A673 (cell line): ENCODE measurements at regions not wholly inside any gene's neighbourhood (a gene's known extent, or its start where the extent isn't known, plus 50 kb on each side); places are given as distances from the start of the nearest gene placed in this dataset.

Experiments used
- BruUV-seq: library from RNA; stranded (reverse); fragments of 400-500 nt; replicated peaks from 2 replicates; lab custom pipeline; 2021; lab: Mats Ljungman, UMichigan
- CTCF ChIA-PET: fragments of 300-600 bp; sonication (Branson Sonifier 250); formaldehyde crosslinking; loops from one replicate; lab custom pipeline; 2022; ENCODE audit warnings: antibody characterized with exemption; lab: Charles Lee
- POLR2A ChIA-PET: fragments of 300-600 bp; sonication (Branson Sonifier 250); formaldehyde crosslinking; loops from one replicate; lab custom pipeline; 2022; ENCODE audit warnings: antibody characterized with exemption; ENCODE audit not compliant: low non-redundant PET; lab: Charles Lee
- DNase-seq: peaks from one replicate; pipeline ENCODE4 v3.0.0-alpha.2; 2015; ENCODE audit warnings: low spot score
- H3K27ac ChIP-seq: fragments of 200-600 bp; sonication (generic); 2 replicates; pipeline ENCODE4 v1.5.1; 2016; ENCODE audit warnings: mixed run types, low read depth, mild to moderate bottlenecking, mixed read lengths, antibody characterized with exemption, low read length; ENCODE audit not compliant: poor library complexity, severe bottlenecking
- H3K27me3 ChIP-seq: fragments of 200-600 bp; sonication (generic); replicated peaks from 2 replicates; pipeline ENCODE4 v1.6.1; 2017; ENCODE audit warnings: mixed run types, low read depth, mild to moderate bottlenecking, mixed read lengths, antibody characterized with exemption, low read length; ENCODE audit not compliant: insufficient read depth, poor library complexity
- H3K36me3 ChIP-seq: fragments of 200-600 bp; sonication (generic); 2 replicates; pipeline ENCODE4 v1.6.1; 2016; ENCODE audit warnings: mixed run types, mild to moderate bottlenecking, mixed read lengths, antibody characterized with exemption, low read length; ENCODE audit not compliant: insufficient read depth, poor library complexity, severe bottlenecking
- H3K4me1 ChIP-seq: fragments of 200-600 bp; sonication (generic); 2 replicates; pipeline ENCODE4 v1.6.1; 2017; ENCODE audit warnings: mixed run types, mild to moderate bottlenecking, mixed read lengths, antibody characterized with exemption, low read length; ENCODE audit not compliant: insufficient read depth, poor library complexity, severe bottlenecking
- H3K4me3 ChIP-seq: fragments of 200-600 bp; sonication (generic); 2 replicates; pipeline ENCODE4 v1.5.1; 2016; ENCODE audit warnings: low read depth, mixed run types, mild to moderate bottlenecking, mixed read lengths, low read length; ENCODE audit not compliant: poor library complexity, severe bottlenecking
- H3K9me3 ChIP-seq: fragments of 200-600 bp; sonication (generic); 2 replicates; pipeline ENCODE4 v1.6.1; 2016; ENCODE audit warnings: mixed run types, low read depth, mild to moderate bottlenecking, mixed read lengths, antibody characterized with exemption, low read length; ENCODE audit not compliant: poor library complexity, severe bottlenecking
- CTCF ChIP-seq: fragments of 300-800, 200-600 bp; sonication (generic); conservative IDR thresholded peaks from 2 replicates; pipeline ENCODE4 v1.5.1; 2017; ENCODE audit warnings: low read depth, mild to moderate bottlenecking, antibody characterized with exemption, low read length, moderate library complexity, mixed read lengths
- EZH2 ChIP-seq: fragments of 200-600 bp; sonication (generic); IDR thresholded peaks from 2 replicates; pipeline ENCODE4 v1.6.1; 2017; ENCODE audit warnings: borderline replicate concordance, low read depth, mild to moderate bottlenecking, mixed read lengths, antibody characterized with exemption, low read length; ENCODE audit not compliant: poor library complexity, severe bottlenecking
- intact Hi-C: fragments of 100-400 bp; cut with micrococcal nuclease; formaldehyde crosslinking; loops from one replicate; pipeline ENCODE4 v1.10.0; 2022; ENCODE audit not compliant: unreplicated experiment

GRCh38 chr20:51238675-51239305 lies 215.9 kb upstream of the KCNG1 start:
- Histone ChIP-seq H3K27me3 (no peaks in the 10 kb centered on the region), H3K4me3 (no peak overlapping the region), H3K4me1 (no peaks in the 10 kb centered on the region), H3K9me3 (peaks cover 3% of the 10 kb centered on the region), H3K27ac (no peak overlapping the region), H3K36me3 (no peaks in the 10 kb centered on the region)
- TF ChIP-seq EZH2 (no peak), CTCF (no peak)
- BruUV-seq: no TSS peak
- DNase-seq: no peak
- ChIA-PET POLR2A (no interaction called here), CTCF (no interaction called here)
- intact Hi-C loops: no loop called here

- H3K9me3 ChIP-seq: peaks cover 3% of the 10 kb centered on the region
- intact Hi-C loops: no loop called here
- POLR2A ChIA-PET: no interaction called here
Measured at GRCh38 chr20:51237791-51238190, 214.9 kb upstream of the KCNG1 start.

GRCh38 chr20:51237278-51237677 lies 214.4 kb upstream of the KCNG1 start:
- ChIA-PET CTCF (no interaction called here), POLR2A (no interaction called here)
- no peak for DNase-seq
- Histone ChIP-seq H3K27ac (no peak overlapping the region), H3K27me3 (no peaks in the 10 kb centered on the region), H3K9me3 (peaks cover 3% of the 10 kb centered on the region), H3K4me3 (no peak overlapping the region), H3K36me3 (no peaks in the 10 kb centered on the region), H3K4me1 (no peaks in the 10 kb centered on the region)
- BruUV-seq: no TSS peak
- TF ChIP-seq CTCF (no peak), EZH2 (no peak)
- intact Hi-C loops: no loop called here

More at GRCh38 chr20:51237791-51238190, 214.9 kb upstream of the KCNG1 start:
- BruUV-seq: no TSS peak
- Histone ChIP-seq H3K27ac (no peak overlapping the region), H3K4me1 (no peaks in the 10 kb centered on the region), H3K4me3 (no peak overlapping the region), H3K36me3 (no peaks in the 10 kb centered on the region), H3K27me3 (no peaks in the 10 kb centered on the region)
- CTCF ChIA-PET: no interaction called here
- no peak for DNase-seq
- TF ChIP-seq CTCF (no peak), EZH2 (no peak)
